Osteocyte (in vitro differentiated cells): ENCODE measurements at regions not wholly inside any gene's neighbourhood (a gene's known extent, or its start where the extent isn't known, plus 50 kb on each side); places are given as distances from the start of the nearest gene placed in this dataset.

ENCODE experiments used
- DNase-seq: peaks from one replicate; pipeline ENCODE4 v3.0.0; 2021; ENCODE audit warnings: mixed read lengths; ENCODE audit not compliant: unreplicated experiment; ENCODE audit errors: extremely low spot score
- H3K27ac Mint-ChIP-seq: one replicate; pipeline ENCODE4 v1.8.0; 2021; ENCODE audit warnings: mild to moderate bottlenecking, mixed read lengths; ENCODE audit not compliant: unreplicated experiment
- H3K27me3 Mint-ChIP-seq: one replicate; pipeline ENCODE4 v1.8.0; 2021; ENCODE audit warnings: mixed read lengths; ENCODE audit not compliant: unreplicated experiment
- H3K36me3 Mint-ChIP-seq: one replicate; pipeline ENCODE4 v1.8.0; 2021; ENCODE audit warnings: mixed read lengths; ENCODE audit not compliant: unreplicated experiment
- H3K4me1 Mint-ChIP-seq: one replicate; pipeline ENCODE4 v1.8.0; 2021; ENCODE audit warnings: mixed read lengths; ENCODE audit not compliant: unreplicated experiment
- H3K4me3 Mint-ChIP-seq: one replicate; pipeline ENCODE4 v1.8.0; 2021; ENCODE audit warnings: mild to moderate bottlenecking, moderate library complexity, mixed read lengths; ENCODE audit not compliant: unreplicated experiment
- H3K9me3 Mint-ChIP-seq: one replicate; pipeline ENCODE4 v1.8.0; 2021; ENCODE audit warnings: mixed read lengths; ENCODE audit not compliant: unreplicated experiment
- CTCF ChIP-seq: fragments of 200-600 bp; sonication (generic); IDR thresholded peaks from 2 replicates; pipeline ENCODE4 v1.5.0; 2021; ENCODE audit warnings: antibody characterized with exemption, mild to moderate bottlenecking, moderate library complexity

- H3K36me3 Mint-ChIP-seq = no peaks in the 10 kb centered on the region
- TF ChIP-seq CTCF = no peak
- H3K27ac Mint-ChIP-seq = no peak overlapping the region
- H3K4me3 Mint-ChIP-seq = no peak overlapping the region
- no peaks in the 10 kb centered on the region for H3K27me3 Mint-ChIP-seq
- DNase-seq = no peak
- no peaks in the 10 kb centered on the region for H3K4me1 Mint-ChIP-seq
- H3K9me3 Mint-ChIP-seq = peaks cover 47% of the 10 kb centered on the region
These were observed 1111.6 kb upstream of the SORCS1 start for GRCh38 chr10:108275895-108276685.

- H3K27me3 Mint-ChIP-seq = no peaks in the 10 kb centered on the region
- TF ChIP-seq CTCF = no peak
- H3K4me3 Mint-ChIP-seq = no peak overlapping the region
- H3K27ac Mint-ChIP-seq = no peak overlapping the region
- no peaks in the 10 kb centered on the region for H3K36me3 Mint-ChIP-seq
- H3K4me1 Mint-ChIP-seq = no peaks in the 10 kb centered on the region
- no peak for DNase-seq
- H3K9me3 Mint-ChIP-seq = peaks cover 10% of the 10 kb centered on the region
These were observed 1095.9 kb upstream of the SORCS1 start for GRCh38 chr10:108260383-108260906.

GRCh38 chr10:108254089-108254488 lies 1089.6 kb upstream of the SORCS1 start:
- no peak for DNase-seq
- TF ChIP-seq CTCF = no peak
- H3K27ac Mint-ChIP-seq = no peak overlapping the region
- no peaks in the 10 kb centered on the region for H3K4me1 Mint-ChIP-seq
- peaks cover 16% of the 10 kb centered on the region for H3K9me3 Mint-ChIP-seq
- no peak overlapping the region for H3K4me3 Mint-ChIP-seq
- H3K36me3 Mint-ChIP-seq = no peaks in the 10 kb centered on the region
- no peaks in the 10 kb centered on the region for H3K27me3 Mint-ChIP-seq

GRCh38 chr10:108252771-108253170 lies 1088.3 kb upstream of the SORCS1 start:
- no peak for DNase-seq
- no peak overlapping the region for H3K27ac Mint-ChIP-seq
- peaks cover 27% of the 10 kb centered on the region for H3K9me3 Mint-ChIP-seq
- TF ChIP-seq CTCF = no peak
- H3K36me3 Mint-ChIP-seq = no peaks in the 10 kb centered on the region
- no peaks in the 10 kb centered on the region for H3K27me3 Mint-ChIP-seq
- no peaks in the 10 kb centered on the region for H3K4me1 Mint-ChIP-seq
- no peak overlapping the region for H3K4me3 Mint-ChIP-seq

- H3K36me3 Mint-ChIP-seq = no peaks in the 10 kb centered on the region
- DNase-seq = no peak
- no peaks in the 10 kb centered on the region for H3K4me1 Mint-ChIP-seq
- H3K9me3 Mint-ChIP-seq = peaks cover 43% of the 10 kb centered on the region
- no peaks in the 10 kb centered on the region for H3K27me3 Mint-ChIP-seq
- TF ChIP-seq CTCF = no peak
- H3K27ac Mint-ChIP-seq = no peak overlapping the region
- H3K4me3 Mint-ChIP-seq = no peak overlapping the region
These were observed 1086.6 kb upstream of the SORCS1 start for GRCh38 chr10:108250936-108251620.
